Heart left ventricle (tissue), 16 donors: ENCODE measurements at regions not wholly inside any gene's neighbourhood (a gene's known extent, or its start where the extent isn't known, plus 50 kb on each side); places are given as distances from the start of the nearest gene placed in this dataset.

Source experiments
- ATAC-seq, 4 donors: fragments of 200-7000 bp; cut with Tn5 transposase; one replicate each; pipeline ENCODE4 v1.9.1; 2020 to 2022; ENCODE audit warnings: moderate library complexity in 4 of 4, mild to moderate bottlenecking in 3 of 4, moderate number of reproducible peaks in 1 of 4
- DNase-seq, 5 donors: peaks; one replicate each; pipeline ENCODE4 v3.0.0-alpha.2; 2020
- H3K27ac ChIP-seq, 12 donors: fragments of 200-600 bp; sonication (generic) in 4 of 12; one replicate each; pipeline versions ENCODE4 v1.5.0 to v1.8.0; 2016 to 2022; ENCODE audit warnings: mild to moderate bottlenecking in 2 of 12
- H3K27me3 ChIP-seq, 9 donors: fragments of 200-600 bp; sonication (generic) in 2 of 9; one replicate each; pipeline versions ENCODE4 v1.5.1 to v1.8.0; 2016 to 2022; ENCODE audit warnings: mild to moderate bottlenecking in 3 of 9
- H3K36me3 ChIP-seq, 9 donors: fragments of 200-600 bp; sonication (generic) in 2 of 9; one replicate each; pipeline versions ENCODE4 v1.5.0 to v1.8.0; 2018 to 2022; ENCODE audit warnings: mild to moderate bottlenecking in 2 of 9
- H3K4me1 ChIP-seq, 12 donors: fragments of 200-600 bp; sonication (generic) in 4 of 12; one replicate each; pipeline versions ENCODE4 v1.5.0 to v1.8.0; 2016 to 2022; ENCODE audit warnings: mild to moderate bottlenecking in 3 of 12
- H3K4me3 ChIP-seq, 12 donors: fragments of 200-600 bp; sonication (generic) in 4 of 12; one replicate each; pipeline versions ENCODE4 v1.5.0 to v1.8.0; 2017 to 2022; ENCODE audit warnings: mild to moderate bottlenecking in 9 of 12, moderate library complexity in 4 of 12
- H3K9me3 ChIP-seq, 12 donors: fragments of 200-600 bp; sonication (generic) in 4 of 12; one replicate each; pipeline versions ENCODE4 v1.5.0 to v1.8.0; 2016 to 2022; ENCODE audit warnings: mild to moderate bottlenecking in 1 of 12
- CTCF ChIP-seq, 12 donors: fragments of 200-600 bp; sonication (generic) in 4 of 12; IDR thresholded peaks; one replicate each; pipeline versions ENCODE4 v1.5.0 to v1.8.0; 2018 to 2022; ENCODE audit warnings: antibody characterized with exemption in 12 of 12, mild to moderate bottlenecking in 5 of 12
- POLR2A ChIP-seq, 2 donors: fragments of 450-650 bp; IDR thresholded peaks; one replicate each; pipeline ENCODE4 v1.6.1; 2017; ENCODE audit warnings: antibody characterized with exemption in 2 of 2, mild to moderate bottlenecking in 2 of 2, moderate library complexity in 2 of 2
- WGBS, 4 donors: extraction: QIAGEN DNeasy Blood & Tissue Kit in 2 of 4; methylation state at CpG; one replicate each; pipeline versions ENCODE4 v1.1.5 to v1.1.7; 2013 to 2018; 5-methylcytosine and 5-hydroxymethylcytosine counted together
- intact Hi-C, 10 donors: fragments of 100-400 bp; cut with DNase I; formaldehyde crosslinking; loops; one replicate each; pipeline versions ENCODE4 v1.11.1 to v1.14.2; 2022
- donor health status: ischemic (EF 13 %, LVEDD 7.1; RV severe dilation, severe dysfunction).
- donor health status: healthy with polysubstance abuse.
- donor health status: DM: no; HTN: yes; CAD: no.
- donor health status: DM: no; HTN: no; CAD: no.
- donor health status: ischemic (EF 25% LVEDD 6.9; RV normal size, moderate dysfunction).
- donor health status: ischemic (EF 25% LVEDD 5.7; RV mildly dilated, moderate dysfunction).
- donor health status: healthy.
- donor health status: DM: yes; HTN: yes; CAD: no.
- donor health status: ischemic (EF 35%, LVEDD 5.7; RV mildly dilated, moderate dysfunction).
- donor health status: nonischemic (EF 11% LVEDD 7.7; RV severe dilation, severe dysfunction).
- donor health status: DM: yes; HTN: yes; CAD: no.
- donor health status: PGD.
- donor health status: ischemic (EF 29% LVEDD 5.4; RV normal size, mild dysfunction).
- donor health status: nonischemic (EF 23%, LVEDD 6.1; RV moderate dilation, normal function).

- H3K36me3 ChIP-seq = no peaks in the 10 kb centered on the region
- 75 to 81% (median 75%) methylated on average over 5 of the region's 5 CpGs for WGBS, 4 donors
- H3K27me3 ChIP-seq = no peaks in the 10 kb centered on the region
- TF ChIP-seq CTCF (IDR thresholded peaks at IDR 0.05) (no peak), POLR2A (IDR thresholded peaks at IDR 0.05) (no peak)
- H3K27ac ChIP-seq = no peak overlapping the region
- DNase-seq (no peak), ATAC-seq (no peak)
- H3K4me1 ChIP-seq = no peaks in the 10 kb centered on the region
- H3K9me3 ChIP-seq = no peaks in the 10 kb centered on the region
- intact Hi-C loops = no loop called here
- H3K4me3 ChIP-seq = no peak overlapping the region
Measured at GRCh38 chr6:9943986-9944385, 470.9 kb downstream of the TFAP2A start.

GRCh38 chr6:9943026-9943425, 471.8 kb downstream of the TFAP2A start:
- 85 to 91% (median 89%) methylated on average over 9 of the region's 9 CpGs for WGBS, 4 donors

GRCh38 chr6:9942131-9942530, 472.7 kb downstream of the TFAP2A start:
- Histone ChIP-seq H3K27ac (no peak overlapping the region), H3K4me3 (no peak overlapping the region), H3K9me3 (no peaks in the 10 kb centered on the region), H3K4me1 (no peaks in the 10 kb centered on the region), H3K27me3 (no peaks in the 10 kb centered on the region), H3K36me3 (no peaks in the 10 kb centered on the region)
- intact Hi-C loops = no loop called here
- TF ChIP-seq CTCF (IDR thresholded peaks at IDR 0.05) = no peak
- no peak for TF ChIP-seq POLR2A (IDR thresholded peaks at IDR 0.05)
- DNase-seq = no peak
- no peak for ATAC-seq
- WGBS, 4 donors = 92 to 97% (median 93%) methylated on average over 13 to 26 of the region's 26 CpGs

More at GRCh38 chr6:9943026-9943425, 471.8 kb downstream of the TFAP2A start:
- DNase-seq = no peak
- no peak for ATAC-seq
- H3K27me3 ChIP-seq = no peaks in the 10 kb centered on the region
- intact Hi-C loops = no loop called here
- H3K4me3 ChIP-seq = no peak overlapping the region
- TF ChIP-seq CTCF (IDR thresholded peaks at IDR 0.05) (no peak), POLR2A (IDR thresholded peaks at IDR 0.05) (no peak)
- no peaks in the 10 kb centered on the region for H3K9me3 ChIP-seq
- H3K4me1 ChIP-seq = no peaks in the 10 kb centered on the region
- no peaks in the 10 kb centered on the region for H3K36me3 ChIP-seq
- H3K27ac ChIP-seq = no peak overlapping the region

- no peak overlapping the region for H3K27ac ChIP-seq
- intact Hi-C loops = no loop called here
- H3K4me3 ChIP-seq = no peak overlapping the region
- DNase-seq (no peak), ATAC-seq (no peak)
- no peak for TF ChIP-seq CTCF (IDR thresholded peaks at IDR 0.05)
- no peak for TF ChIP-seq POLR2A (IDR thresholded peaks at IDR 0.05)
- H3K4me1 ChIP-seq = no peaks in the 10 kb centered on the region
- H3K9me3 ChIP-seq = no peaks in the 10 kb centered on the region
- WGBS, 4 donors = 69 to 78% (median 78%) methylated on average over 7 of the region's 7 CpGs
- no peaks in the 10 kb centered on the region for H3K27me3 ChIP-seq
- H3K36me3 ChIP-seq = no peaks in the 10 kb centered on the region
Measured at GRCh38 chr6:9938801-9939200, 476.1 kb downstream of the TFAP2A start.
